Activated naive CD8-positive, alpha-beta T cell treated with anti-CD3 and anti-CD28 coated beads, Interleukin-2, amount 50 U/mL, for 24 hours (primary cell): ENCODE measurements at regions not wholly inside any gene's neighbourhood (a gene's known extent, or its start where the extent isn't known, plus 50 kb on each side); places are given as distances from the start of the nearest gene placed in this dataset.

Source experiments
- ATAC-seq: fragments of 150-1000 bp; cut with Tn5 transposase; one replicate; pipeline ENCODE4 v1.10.0; 2021
- DNase-seq: peaks from one replicate; pipeline ENCODE4 v3.0.0; 2021
- H3K27ac Mint-ChIP-seq: one replicate; pipeline ENCODE4 v1.8.0; 2021; ENCODE audit warnings: mild to moderate bottlenecking, mixed read lengths
- H3K27me3 Mint-ChIP-seq: one replicate; pipeline ENCODE4 v1.8.0; 2021; ENCODE audit warnings: mixed read lengths
- H3K36me3 Mint-ChIP-seq: one replicate; pipeline ENCODE4 v1.8.0; 2021; ENCODE audit warnings: low read depth, mixed read lengths
- H3K4me1 Mint-ChIP-seq: one replicate; pipeline ENCODE4 v1.8.0; 2021; ENCODE audit warnings: mixed read lengths
- H3K4me3 Mint-ChIP-seq: one replicate; pipeline ENCODE4 v1.8.0; 2021; ENCODE audit warnings: mild to moderate bottlenecking, moderate library complexity, mixed read lengths
- H3K9me3 Mint-ChIP-seq: one replicate; pipeline ENCODE4 v1.8.0; 2021; ENCODE audit warnings: mixed read lengths

- Mint-ChIP-seq H3K27me3 (no peaks in the 10 kb centered on the region), H3K4me3 (no peak overlapping the region), H3K36me3 (no peaks in the 10 kb centered on the region), H3K4me1 (no peaks in the 10 kb centered on the region), H3K27ac (no peak overlapping the region), H3K9me3 (peaks cover 4% of the 10 kb centered on the region)
- peak; percentile 24 for ATAC-seq
- no peak for DNase-seq
Measured at GRCh38 chr1:239250353-239251035, 135.9 kb upstream of the CHRM3 start.

GRCh38 chr1:239247285-239247684, 139.1 kb upstream of the CHRM3 start:
- H3K36me3 Mint-ChIP-seq: no peaks in the 10 kb centered on the region
- H3K27ac Mint-ChIP-seq: no peak overlapping the region
- ATAC-seq (no peak), DNase-seq (no peak)
- no peaks in the 10 kb centered on the region for H3K27me3 Mint-ChIP-seq
- H3K4me3 Mint-ChIP-seq: no peak overlapping the region
- no peaks in the 10 kb centered on the region for H3K4me1 Mint-ChIP-seq
- H3K9me3 Mint-ChIP-seq: no peaks in the 10 kb centered on the region

GRCh38 chr1:239244084-239244483, 142.3 kb upstream of the CHRM3 start:
- H3K4me3 Mint-ChIP-seq: no peak overlapping the region
- H3K4me1 Mint-ChIP-seq: no peaks in the 10 kb centered on the region
- no peaks in the 10 kb centered on the region for H3K27me3 Mint-ChIP-seq
- H3K9me3 Mint-ChIP-seq: peaks cover 5% of the 10 kb centered on the region
- no peaks in the 10 kb centered on the region for H3K36me3 Mint-ChIP-seq
- DNase-seq (no peak), ATAC-seq (no peak)
- H3K27ac Mint-ChIP-seq: no peak overlapping the region

GRCh38 chr1:239243006-239243405, 143.4 kb upstream of the CHRM3 start:
- Mint-ChIP-seq H3K36me3 (no peaks in the 10 kb centered on the region), H3K9me3 (peaks cover 5% of the 10 kb centered on the region)
- ATAC-seq: no peak

GRCh38 chr1:239242404-239242803, 144.0 kb upstream of the CHRM3 start:
- H3K4me3 Mint-ChIP-seq: no peak overlapping the region
- H3K27me3 Mint-ChIP-seq: no peaks in the 10 kb centered on the region
- ATAC-seq (no peak), DNase-seq (no peak)
- no peak overlapping the region for H3K27ac Mint-ChIP-seq
- no peaks in the 10 kb centered on the region for H3K4me1 Mint-ChIP-seq
- H3K9me3 Mint-ChIP-seq: peaks cover 5% of the 10 kb centered on the region
- no peaks in the 10 kb centered on the region for H3K36me3 Mint-ChIP-seq

More at GRCh38 chr1:239243006-239243405, 143.4 kb upstream of the CHRM3 start:
- Mint-ChIP-seq H3K27me3 (no peaks in the 10 kb centered on the region), H3K4me1 (no peaks in the 10 kb centered on the region), H3K27ac (no peak overlapping the region), H3K4me3 (no peak overlapping the region)
- no peak for DNase-seq

- Mint-ChIP-seq H3K4me3 (no peak overlapping the region), H3K36me3 (no peaks in the 10 kb centered on the region), H3K4me1 (no peaks in the 10 kb centered on the region), H3K27me3 (no peaks in the 10 kb centered on the region), H3K9me3 (peaks cover 5% of the 10 kb centered on the region), H3K27ac (no peak overlapping the region)
- DNase-seq: no peak
- no peak for ATAC-seq
Measured at GRCh38 chr1:239240736-239241135, 145.6 kb upstream of the CHRM3 start.

GRCh38 chr1:239239529-239239928, 146.8 kb upstream of the CHRM3 start:
- no peak overlapping the region for H3K4me3 Mint-ChIP-seq
- no peak overlapping the region for H3K27ac Mint-ChIP-seq
- H3K36me3 Mint-ChIP-seq: no peaks in the 10 kb centered on the region
- no peaks in the 10 kb centered on the region for H3K27me3 Mint-ChIP-seq
- peaks cover 5% of the 10 kb centered on the region for H3K9me3 Mint-ChIP-seq
- no peak for ATAC-seq
- DNase-seq: no peak
- H3K4me1 Mint-ChIP-seq: no peaks in the 10 kb centered on the region

- DNase-seq (no peak), ATAC-seq (no peak)
- Mint-ChIP-seq H3K36me3 (no peaks in the 10 kb centered on the region), H3K4me3 (no peak overlapping the region), H3K9me3 (peaks cover 5% of the 10 kb centered on the region), H3K27ac (no peak overlapping the region), H3K27me3 (no peaks in the 10 kb centered on the region), H3K4me1 (no peaks in the 10 kb centered on the region)
Measured at GRCh38 chr1:239237912-239238311, 148.5 kb upstream of the CHRM3 start.

GRCh38 chr1:239233626-239234025, 152.7 kb upstream of the CHRM3 start:
- H3K27ac Mint-ChIP-seq: no peak overlapping the region
- H3K36me3 Mint-ChIP-seq: no peaks in the 10 kb centered on the region
- H3K27me3 Mint-ChIP-seq: peaks cover 4% of the 10 kb centered on the region
- no peak overlapping the region for H3K4me3 Mint-ChIP-seq
- H3K9me3 Mint-ChIP-seq: no peaks in the 10 kb centered on the region
- DNase-seq (no peak), ATAC-seq (no peak)
- H3K4me1 Mint-ChIP-seq: no peaks in the 10 kb centered on the region

- H3K27me3 Mint-ChIP-seq: peaks cover 4% of the 10 kb centered on the region
- H3K27ac Mint-ChIP-seq: no peak overlapping the region
- no peak for ATAC-seq
- no peak for DNase-seq
- no peaks in the 10 kb centered on the region for H3K4me1 Mint-ChIP-seq
- no peak overlapping the region for H3K4me3 Mint-ChIP-seq
- no peaks in the 10 kb centered on the region for H3K9me3 Mint-ChIP-seq
- no peaks in the 10 kb centered on the region for H3K36me3 Mint-ChIP-seq
Measured at GRCh38 chr1:239232921-239233320, 153.4 kb upstream of the CHRM3 start.

- no peaks in the 10 kb centered on the region for H3K36me3 Mint-ChIP-seq
- ATAC-seq (no peak), DNase-seq (no peak)
- H3K9me3 Mint-ChIP-seq: peaks cover 18% of the 10 kb centered on the region
- no peak overlapping the region for H3K4me3 Mint-ChIP-seq
- no peaks in the 10 kb centered on the region for H3K4me1 Mint-ChIP-seq
- H3K27ac Mint-ChIP-seq: no peak overlapping the region
- peaks cover 4% of the 10 kb centered on the region for H3K27me3 Mint-ChIP-seq
Measured at GRCh38 chr1:239228451-239228850, 157.9 kb upstream of the CHRM3 start.

GRCh38 chr1:239225396-239225795, 161.0 kb upstream of the CHRM3 start:
- no peaks in the 10 kb centered on the region for H3K36me3 Mint-ChIP-seq
- H3K9me3 Mint-ChIP-seq: peaks cover 34% of the 10 kb centered on the region

GRCh38 chr1:239224100-239224499, 162.3 kb upstream of the CHRM3 start:
- H3K27ac Mint-ChIP-seq: no peak overlapping the region
- DNase-seq (no peak), ATAC-seq (no peak)
- H3K4me3 Mint-ChIP-seq: no peak overlapping the region
- H3K27me3 Mint-ChIP-seq: peaks cover under 1% of the 10 kb centered on the region
- peaks cover 40% of the 10 kb centered on the region for H3K9me3 Mint-ChIP-seq
- H3K36me3 Mint-ChIP-seq: no peaks in the 10 kb centered on the region
- H3K4me1 Mint-ChIP-seq: no peaks in the 10 kb centered on the region

More at GRCh38 chr1:239225396-239225795, 161.0 kb upstream of the CHRM3 start:
- ATAC-seq: no peak
- peaks cover 4% of the 10 kb centered on the region for H3K27me3 Mint-ChIP-seq
- H3K27ac Mint-ChIP-seq: no peak overlapping the region
- no peak for DNase-seq
- H3K4me3 Mint-ChIP-seq: no peak overlapping the region
- H3K4me1 Mint-ChIP-seq: no peaks in the 10 kb centered on the region

GRCh38 chr1:239222999-239223398, 163.4 kb upstream of the CHRM3 start:
- Mint-ChIP-seq H3K27me3 (no peaks in the 10 kb centered on the region), H3K9me3 (peaks cover 40% of the 10 kb centered on the region), H3K4me3 (no peak overlapping the region), H3K27ac (no peak overlapping the region), H3K36me3 (no peaks in the 10 kb centered on the region), H3K4me1 (no peaks in the 10 kb centered on the region)
- ATAC-seq (no peak), DNase-seq (no peak)

- Mint-ChIP-seq H3K4me3 (no peak overlapping the region), H3K27ac (no peak overlapping the region), H3K4me1 (no peaks in the 10 kb centered on the region), H3K9me3 (peaks cover 40% of the 10 kb centered on the region), H3K27me3 (no peaks in the 10 kb centered on the region), H3K36me3 (no peaks in the 10 kb centered on the region)
- ATAC-seq (no peak), DNase-seq (no peak)
Measured at GRCh38 chr1:239221656-239222055, 164.7 kb upstream of the CHRM3 start.

- H3K4me3 Mint-ChIP-seq: no peak overlapping the region
- peaks cover 30% of the 10 kb centered on the region for H3K9me3 Mint-ChIP-seq
- ATAC-seq: no peak
- no peaks in the 10 kb centered on the region for H3K36me3 Mint-ChIP-seq
- DNase-seq: no peak
- no peaks in the 10 kb centered on the region for H3K4me1 Mint-ChIP-seq
- no peak overlapping the region for H3K27ac Mint-ChIP-seq
- no peaks in the 10 kb centered on the region for H3K27me3 Mint-ChIP-seq
Measured at GRCh38 chr1:239219679-239220078, 166.7 kb upstream of the CHRM3 start.
